Trophoblast cell (in vitro differentiated cells and primary cell): ENCODE measurements at regions not wholly inside any gene's neighbourhood (a gene's known extent, or its start where the extent isn't known, plus 50 kb on each side); places are given as distances from the start of the nearest gene placed in this dataset.

Source experiments
- DNase-seq, 2 donors: peaks; one replicate each; pipeline ENCODE4 v3.0.0-alpha.2; 2016
- H2AFZ ChIP-seq: 2 replicates; pipeline ENCODE4 v1.6.1; 2013; ENCODE audit warnings: low read length, moderate library complexity, mild to moderate bottlenecking; ENCODE audit not compliant: insufficient read depth, poor library complexity
- H2AK5ac ChIP-seq: 2 replicates; pipeline ENCODE4 v1.6.1; 2013; ENCODE audit warnings: mild to moderate bottlenecking, low read length
- H2BK120ac ChIP-seq: 2 replicates; pipeline ENCODE4 v1.6.1; 2013; ENCODE audit warnings: low read length, mild to moderate bottlenecking, moderate library complexity; ENCODE audit not compliant: insufficient read depth, poor library complexity
- H2BK12ac ChIP-seq: 2 replicates; pipeline ENCODE4 v1.6.1; 2013; ENCODE audit warnings: mild to moderate bottlenecking, low read length, moderate library complexity
- H2BK5ac ChIP-seq: 2 replicates; pipeline ENCODE4 v1.6.1; 2013; ENCODE audit warnings: low read length, low read depth, moderate library complexity, mild to moderate bottlenecking; ENCODE audit not compliant: poor library complexity
- H3K14ac ChIP-seq: 2 replicates; pipeline ENCODE4 v1.6.1; 2013; ENCODE audit warnings: mild to moderate bottlenecking, low read length
- H3K18ac ChIP-seq: 2 replicates; pipeline ENCODE4 v1.6.1; 2013; ENCODE audit warnings: mild to moderate bottlenecking, low read length
- H3K23ac ChIP-seq: 2 replicates; pipeline ENCODE4 v1.6.1; 2013; ENCODE audit warnings: low read length
- H3K27ac ChIP-seq: 2 replicates; pipeline ENCODE4 v1.5.1; 2013; ENCODE audit warnings: low read depth, mild to moderate bottlenecking, inconsistent platforms, low read length, moderate library complexity
- H3K27me3 ChIP-seq: 2 replicates; pipeline ENCODE4 v1.6.1; 2013; ENCODE audit warnings: inconsistent platforms, mild to moderate bottlenecking, low read length, moderate library complexity; ENCODE audit not compliant: insufficient read depth
- H3K36me3 ChIP-seq, 2 experiments: 1 replicate in 1 of 2; 2 replicates in 1 of 2; pipeline ENCODE4 v1.6.1; 2013; ENCODE audit warnings: low read length in 2 of 2, mild to moderate bottlenecking in 2 of 2, moderate library complexity in 1 of 2; ENCODE audit not compliant: insufficient read depth in 2 of 2, control insufficient read depth in 1 of 2
- H3K4ac ChIP-seq: 2 replicates; pipeline ENCODE4 v1.6.1; 2013; ENCODE audit warnings: low read depth, mild to moderate bottlenecking, low read length, moderate library complexity
- H3K4me1 ChIP-seq, 2 experiments: 1 replicate in 1 of 2; 2 replicates in 1 of 2; pipeline ENCODE4 v1.6.1; 2013; ENCODE audit warnings: low read length in 2 of 2, mild to moderate bottlenecking in 2 of 2, moderate library complexity in 1 of 2; ENCODE audit not compliant: insufficient read depth in 2 of 2, control insufficient read depth in 1 of 2
- H3K4me2 ChIP-seq: 2 replicates; pipeline ENCODE4 v1.6.1; 2013; ENCODE audit warnings: inconsistent platforms, mild to moderate bottlenecking, low read length, moderate library complexity
- H3K4me3 ChIP-seq: 2 replicates; pipeline ENCODE4 v1.5.1; 2013; ENCODE audit warnings: mild to moderate bottlenecking, low read depth, low read length, inconsistent platforms
- H3K79me1 ChIP-seq: one replicate; pipeline ENCODE4 v1.6.1; 2013; ENCODE audit warnings: low read length
- H3K79me2 ChIP-seq: 2 replicates; pipeline ENCODE4 v1.6.1; 2013; ENCODE audit warnings: low read length, mild to moderate bottlenecking; ENCODE audit not compliant: control insufficient read depth, insufficient read depth, poor library complexity
- H3K9ac ChIP-seq: 2 replicates; pipeline ENCODE4 v1.6.1; 2013; ENCODE audit warnings: mild to moderate bottlenecking, low read length
- H3K9me3 ChIP-seq: 2 replicates; pipeline ENCODE4 v1.6.1; 2013; ENCODE audit warnings: low read depth, mild to moderate bottlenecking, control low read depth, inconsistent platforms, low read length; ENCODE audit not compliant: insufficient read depth
- H4K12ac ChIP-seq: 2 replicates; pipeline ENCODE4 v1.6.1; 2013; ENCODE audit warnings: low read depth, mild to moderate bottlenecking, low read length, moderate library complexity
- H4K8ac ChIP-seq: 2 replicates; pipeline ENCODE4 v1.6.1; 2013; ENCODE audit warnings: low read depth, mild to moderate bottlenecking, low read length, moderate library complexity
- H4K91ac ChIP-seq: one replicate; pipeline ENCODE4 v1.6.1; 2013; ENCODE audit warnings: low read depth, mild to moderate bottlenecking, low read length, moderate library complexity
- WGBS: extraction: QIAGEN DNeasy Blood & Tissue Kit; methylation state at CpG from one replicate; pipeline ENCODE4 v1.1.7; 2013; ENCODE audit warnings: missing lambda C conversion rate; ENCODE audit not compliant: insufficient read length, insufficient coverage; ENCODE audit errors: extremely low coverage; 5-methylcytosine and 5-hydroxymethylcytosine counted together

GRCh38 chr9:121568343-121569265 is 69.0 kb upstream of the GGTA1 start:
- no peak overlapping the region for H3K4me2 ChIP-seq
- H3K27ac ChIP-seq, result no peak overlapping the region
- no peaks in the 10 kb centered on the region for H3K9me3 ChIP-seq
- H2BK12ac ChIP-seq, result no peak overlapping the region
- DNase-seq, result no peak
- no peak overlapping the region for H4K91ac ChIP-seq
- no peak overlapping the region for H4K8ac ChIP-seq
- no peak overlapping the region for H3K9ac ChIP-seq
- H2BK5ac ChIP-seq, result no peak overlapping the region
- H3K4me3 ChIP-seq, result no peak overlapping the region
- no peak overlapping the region for H4K12ac ChIP-seq
- H3K4me1 ChIP-seq, result peaks cover 0 to 2% of the 10 kb centered on the region in 2 experiments
- no peaks in the 10 kb centered on the region for H3K36me3 ChIP-seq
- no peak overlapping the region for H2AFZ ChIP-seq
- no peaks in the 10 kb centered on the region for H3K27me3 ChIP-seq
- no peaks in the 10 kb centered on the region for H3K79me2 ChIP-seq
- no peak overlapping the region for H2AK5ac ChIP-seq
- no peak overlapping the region for H3K14ac ChIP-seq
- H2BK120ac ChIP-seq, result no peak overlapping the region
- no peak overlapping the region for H3K23ac ChIP-seq
- no CpG with 5 or more reads among the region's 9 CpGs for WGBS
- H3K18ac ChIP-seq, result no peak overlapping the region
- no peak overlapping the region for H3K4ac ChIP-seq
- H3K79me1 ChIP-seq, result no peaks in the 10 kb centered on the region

GRCh38 chr9:121569266-121569648 is 69.6 kb upstream of the GGTA1 start:
- no peak overlapping the region for H2AFZ ChIP-seq
- H4K8ac ChIP-seq, result no peak overlapping the region

GRCh38 chr9:121572581-121572980 is 72.9 kb upstream of the GGTA1 start:
- H3K18ac ChIP-seq, result no peak overlapping the region
- H3K4ac ChIP-seq, result no peak overlapping the region
- no peak overlapping the region for H3K23ac ChIP-seq
- no peak overlapping the region for H2BK120ac ChIP-seq
- H3K79me1 ChIP-seq, result no peaks in the 10 kb centered on the region
- no peak overlapping the region for H4K91ac ChIP-seq
- no peak overlapping the region for H4K8ac ChIP-seq
- H3K4me2 ChIP-seq, result no peak overlapping the region
- H3K9me3 ChIP-seq, result no peaks in the 10 kb centered on the region
- H3K9ac ChIP-seq, result no peak overlapping the region
- no CpG with 5 or more reads among the region's 7 CpGs for WGBS
- H3K4me1 ChIP-seq, result peaks cover 0 to 2% of the 10 kb centered on the region in 2 experiments
- H4K12ac ChIP-seq, result no peak overlapping the region
- H3K27me3 ChIP-seq, result no peaks in the 10 kb centered on the region
- H2AK5ac ChIP-seq, result no peak overlapping the region
- H2BK5ac ChIP-seq, result no peak overlapping the region
- DNase-seq, result no peak
- no peak overlapping the region for H2AFZ ChIP-seq
- no peaks in the 10 kb centered on the region for H3K79me2 ChIP-seq
- H2BK12ac ChIP-seq, result no peak overlapping the region
- H3K4me3 ChIP-seq, result no peak overlapping the region
- H3K36me3 ChIP-seq, result no peaks in the 10 kb centered on the region
- H3K27ac ChIP-seq, result no peak overlapping the region
- no peak overlapping the region for H3K14ac ChIP-seq

More at GRCh38 chr9:121569266-121569648, 69.6 kb upstream of the GGTA1 start:
- Histone ChIP-seq H4K91ac (no peak overlapping the region), H3K4me2 (no peak overlapping the region), H3K9me3 (no peaks in the 10 kb centered on the region), H3K4me1 (peaks cover 0 to 2% of the 10 kb centered on the region in 2 experiments), H3K4me3 (no peak overlapping the region), H3K23ac (no peak overlapping the region), H3K27me3 (no peaks in the 10 kb centered on the region), H2BK12ac (no peak overlapping the region), H4K12ac (no peak overlapping the region), H3K36me3 (no peaks in the 10 kb centered on the region), H3K4ac (no peak overlapping the region), H3K79me2 (no peaks in the 10 kb centered on the region), H3K14ac (no peak overlapping the region), H3K27ac (no peak overlapping the region), H2BK120ac (no peak overlapping the region), H3K9ac (no peak overlapping the region), H2AK5ac (no peak overlapping the region), H3K18ac (no peak overlapping the region), H2BK5ac (no peak overlapping the region), H3K79me1 (no peaks in the 10 kb centered on the region)
- no peak for DNase-seq
- no CpG with 5 or more reads among the region's 3 CpGs for WGBS

GRCh38 chr9:121573717-121574485 is 74.3 kb upstream of the GGTA1 start:
- no peaks in the 10 kb centered on the region for H3K79me2 ChIP-seq
- WGBS, result no CpG with 5 or more reads among the region's 10 CpGs
- H3K36me3 ChIP-seq, result no peaks in the 10 kb centered on the region
- no peak overlapping the region for H3K27ac ChIP-seq
- no peak for DNase-seq
- H3K4me3 ChIP-seq, result no peak overlapping the region
- H3K79me1 ChIP-seq, result no peaks in the 10 kb centered on the region
- H2AK5ac ChIP-seq, result no peak overlapping the region
- no peaks in the 10 kb centered on the region for H3K27me3 ChIP-seq
- H2BK5ac ChIP-seq, result no peak overlapping the region
- H3K9ac ChIP-seq, result no peak overlapping the region
- H3K4ac ChIP-seq, result no peak overlapping the region
- H3K9me3 ChIP-seq, result no peaks in the 10 kb centered on the region
- no peak overlapping the region for H3K14ac ChIP-seq
- H4K8ac ChIP-seq, result no peak overlapping the region
- H4K91ac ChIP-seq, result no peak overlapping the region
- no peak overlapping the region for H2AFZ ChIP-seq
- H2BK120ac ChIP-seq, result no peak overlapping the region
- H3K18ac ChIP-seq, result no peak overlapping the region
- no peak overlapping the region for H3K4me2 ChIP-seq
- H3K4me1 ChIP-seq, result peaks cover 0 to 1% of the 10 kb centered on the region in 2 experiments
- H4K12ac ChIP-seq, result no peak overlapping the region
- H3K23ac ChIP-seq, result no peak overlapping the region
- H2BK12ac ChIP-seq, result no peak overlapping the region
